ENCODE measurements at regions not wholly inside any gene's neighbourhood (a gene's known extent, or its start where the extent isn't known, plus 50 kb on each side); places are given as distances from the start of the nearest gene placed in this dataset.
"Not testable (repeated sequence)": the region's sequence is repeated elsewhere in the genome, so short reads cannot be mapped to it uniquely, and the experiment has no call there.

GRCh38 chr15:22257047-22258008, 177.0 kb downstream of the OR4M2 start:
- intact Hi-C loops (cut with DNase I): no loop called here
- no peak overlapping the region for H3K4me3 ChIP-seq
- DNase-seq (ENCODE audit: low spot score in 2 of 2): no peak
- no peaks in the 10 kb centered on the region for H3K4me1 ChIP-seq
- no peak for TF ChIP-seq CTCF (IDR thresholded peaks at IDR 0.05)
- H3K36me3 ChIP-seq: no peaks in the 10 kb centered on the region
- no peaks in the 10 kb centered on the region for H3K27me3 ChIP-seq
- no peak overlapping the region for H3K27ac ChIP-seq
- H3K9me3 ChIP-seq: no peaks in the 10 kb centered on the region

GRCh38 chr15:22258009-22258397, 177.7 kb downstream of the OR4M2 start:
- no peak overlapping the region for H3K4me3 ChIP-seq
- DNase-seq (ENCODE audit: low spot score in 2 of 2): no peak
- H3K27ac ChIP-seq: no peak overlapping the region
- H3K9me3 ChIP-seq: no peaks in the 10 kb centered on the region
- TF ChIP-seq CTCF (IDR thresholded peaks at IDR 0.05): no peak
- H3K4me1 ChIP-seq: no peaks in the 10 kb centered on the region
- intact Hi-C loops (cut with DNase I): no loop called here
- H3K27me3 ChIP-seq: no peaks in the 10 kb centered on the region
- H3K36me3 ChIP-seq: no peaks in the 10 kb centered on the region

GRCh38 chr15:22258398-22259150, 178.2 kb downstream of the OR4M2 start:
- H3K36me3 ChIP-seq: no peaks in the 10 kb centered on the region
- H3K4me3 ChIP-seq: no peak overlapping the region
- no peaks in the 10 kb centered on the region for H3K4me1 ChIP-seq
- no peak for DNase-seq (ENCODE audit: low spot score in 2 of 2)
- no peak overlapping the region for H3K27ac ChIP-seq
- no peak for TF ChIP-seq CTCF (IDR thresholded peaks at IDR 0.05)
- intact Hi-C loops (cut with DNase I): no loop called here
- H3K9me3 ChIP-seq: no peaks in the 10 kb centered on the region
- no peaks in the 10 kb centered on the region for H3K27me3 ChIP-seq

GRCh38 chr15:22259151-22259750, 178.9 kb downstream of the OR4M2 start:
- H3K4me1 ChIP-seq; H3K4me3 ChIP-seq; H3K36me3 ChIP-seq; H3K9me3 ChIP-seq; H3K27me3 ChIP-seq; H3K27ac ChIP-seq; DNase-seq (ENCODE audit: low spot score in 2 of 2); intact Hi-C loops (cut with DNase I): not testable (repeated sequence)

GRCh38 chr15:22259881-22260421, 179.6 kb downstream of the OR4M2 start:
- DNase-seq (ENCODE audit: low spot score in 2 of 2): no peak
- intact Hi-C loops (cut with DNase I): no loop called here
- Histone ChIP-seq H3K4me1 (no peaks in the 10 kb centered on the region), H3K9me3 (no peaks in the 10 kb centered on the region), H3K4me3 (no peak overlapping the region), H3K36me3 (no peaks in the 10 kb centered on the region), H3K27me3 (no peaks in the 10 kb centered on the region), H3K27ac (no peak overlapping the region)
- no peak for TF ChIP-seq CTCF (IDR thresholded peaks at IDR 0.05)
